Natural killer cell (primary cell): ENCODE measurements at regions not wholly inside any gene's neighbourhood (a gene's known extent, or its start where the extent isn't known, plus 50 kb on each side); places are given as distances from the start of the nearest gene placed in this dataset.

Experiments used
- ATAC-seq, 3 donors: fragments of 150-1000 bp in 2 of 3; fragments of 200-7000 bp in 1 of 3; cut with Tn5 transposase; 1 replicate in 1 of 3; 2 replicates in 2 of 3; pipeline ENCODE4 v1.10.0; 2021; ENCODE audit warnings: mild to moderate bottlenecking in 2 of 3, moderate library complexity in 2 of 3
- DNase-seq, 2 donors: peaks; one replicate each; pipeline versions ENCODE4 v3.0.0 to v3.0.0-alpha.2; 2013 to 2021; ENCODE audit warnings: mixed read lengths in 1 of 2
- H3K27ac ChIP-seq: one replicate; pipeline ENCODE4 v1.5.1; 2013; ENCODE audit warnings: mild to moderate bottlenecking, low read length
- H3K27me3 ChIP-seq: one replicate; pipeline ENCODE4 v1.6.1; 2013; ENCODE audit warnings: low read length; ENCODE audit not compliant: control insufficient read depth, insufficient read depth
- H3K36me3 ChIP-seq: one replicate; pipeline ENCODE4 v1.6.1; 2013; ENCODE audit warnings: low read length; ENCODE audit not compliant: control insufficient read depth, insufficient read depth
- H3K4me1 ChIP-seq: one replicate; pipeline ENCODE4 v1.6.1; 2013; ENCODE audit warnings: low read length; ENCODE audit not compliant: control insufficient read depth, insufficient read depth
- H3K4me3 ChIP-seq: one replicate; pipeline ENCODE4 v1.5.1; 2013; ENCODE audit warnings: low read length
- H3K9me3 ChIP-seq: one replicate; pipeline ENCODE4 v1.6.1; 2013; ENCODE audit warnings: low read length; ENCODE audit not compliant: control insufficient read depth, insufficient read depth
- H3K27ac Mint-ChIP-seq, 2 donors: one replicate each; pipeline ENCODE4 v1.8.0; 2022; ENCODE audit warnings: mild to moderate bottlenecking in 2 of 2, mixed read lengths in 2 of 2, moderate library complexity in 1 of 2
- H3K27me3 Mint-ChIP-seq, 2 donors: one replicate each; pipeline ENCODE4 v1.8.0; 2022; ENCODE audit warnings: low read depth in 2 of 2, mixed read lengths in 2 of 2
- H3K36me3 Mint-ChIP-seq: one replicate; pipeline ENCODE4 v1.8.0; 2022; ENCODE audit warnings: mixed read lengths
- H3K4me1 Mint-ChIP-seq, 2 donors: one replicate each; pipeline ENCODE4 v1.8.0; 2022; ENCODE audit warnings: mixed read lengths in 2 of 2
- H3K4me3 Mint-ChIP-seq: one replicate; pipeline ENCODE4 v1.8.0; 2022; ENCODE audit warnings: mild to moderate bottlenecking, moderate library complexity, mixed read lengths
- H3K9me3 Mint-ChIP-seq, 2 donors: one replicate each; pipeline ENCODE4 v1.8.0; 2022; ENCODE audit warnings: mixed read lengths in 2 of 2
- CTCF ChIP-seq: fragments of 200-600 bp; IDR thresholded peaks from one replicate; pipeline ENCODE4 v1.8.0; 2022; ENCODE audit warnings: antibody characterized with exemption
- WGBS: methylation state at CpG from one replicate; pipeline ENCODE4 v1.1.7; 2013; ENCODE audit warnings: missing lambda C conversion rate; ENCODE audit not compliant: insufficient coverage; 5-methylcytosine and 5-hydroxymethylcytosine counted together
- intact Hi-C: fragments of 100-400 bp; cut with micrococcal nuclease; formaldehyde crosslinking; loops from one replicate; pipeline ENCODE4 v1.14.2; 2022

GRCh38 chr17:71071041-71071440 lies 901.7 kb downstream of the KCNJ2 start:
- Histone ChIP-seq H3K4me3 (no peak overlapping the region), H3K27ac (no peak overlapping the region), H3K36me3 (no peaks in the 10 kb centered on the region), H3K4me1 (no peaks in the 10 kb centered on the region), H3K27me3 (no peaks in the 10 kb centered on the region), H3K9me3 (no peaks in the 10 kb centered on the region)
- Mint-ChIP-seq H3K4me1 (no peaks in the 10 kb centered on the region), H3K36me3 (peaks cover 8% of the 10 kb centered on the region), H3K4me3 (no peak overlapping the region), H3K27me3 (no peaks in the 10 kb centered on the region), H3K27ac (no peak overlapping the region), H3K9me3 (peaks cover 14 to 18% of the 10 kb centered on the region in 2 donors)
- intact Hi-C loops, result no loop called here
- TF ChIP-seq CTCF, result no peak
- ATAC-seq (no peak), DNase-seq (no peak)
- 90% methylated on average over 4 of the region's 4 CpGs for WGBS

- 87% methylated on average over 8 of the region's 10 CpGs for WGBS
- DNase-seq, result no peak
- no peak overlapping the region for H3K27ac Mint-ChIP-seq
Observed at GRCh38 chr17:71071837-71072236, 902.5 kb downstream of the KCNJ2 start.

GRCh38 chr17:71080937-71081336 lies 911.6 kb downstream of the KCNJ2 start:
- Histone ChIP-seq H3K27me3 (no peaks in the 10 kb centered on the region), H3K27ac (no peak overlapping the region), H3K4me1 (no peaks in the 10 kb centered on the region), H3K36me3 (no peaks in the 10 kb centered on the region), H3K9me3 (no peaks in the 10 kb centered on the region), H3K4me3 (no peak overlapping the region)
- H3K4me3 Mint-ChIP-seq, result no peak overlapping the region
- H3K27ac Mint-ChIP-seq, result no peak overlapping the region
- no peaks in the 10 kb centered on the region for H3K4me1 Mint-ChIP-seq
- no peak for ATAC-seq
- WGBS, result 91% methylated on average over 11 of the region's 11 CpGs
- H3K36me3 Mint-ChIP-seq, result no peaks in the 10 kb centered on the region
- peaks cover 14 to 18% of the 10 kb centered on the region in 2 donors for H3K9me3 Mint-ChIP-seq
- intact Hi-C loops, result no loop called here
- H3K27me3 Mint-ChIP-seq, result no peaks in the 10 kb centered on the region
- DNase-seq, result no peak
- no peak for TF ChIP-seq CTCF

More at GRCh38 chr17:71071837-71072236, 902.5 kb downstream of the KCNJ2 start:
- TF ChIP-seq CTCF, result no peak
- H3K9me3 ChIP-seq, result no peaks in the 10 kb centered on the region
- no peak overlapping the region for H3K4me3 ChIP-seq
- Mint-ChIP-seq H3K9me3 (peaks cover 16 to 20% of the 10 kb centered on the region in 2 donors), H3K4me3 (no peak overlapping the region), H3K4me1 (no peaks in the 10 kb centered on the region), H3K27me3 (no peaks in the 10 kb centered on the region), H3K36me3 (peaks cover 8% of the 10 kb centered on the region)
- H3K36me3 ChIP-seq, result no peaks in the 10 kb centered on the region
- no peaks in the 10 kb centered on the region for H3K27me3 ChIP-seq
- no peaks in the 10 kb centered on the region for H3K4me1 ChIP-seq
- intact Hi-C loops, result no loop called here
- no peak for ATAC-seq
- no peak overlapping the region for H3K27ac ChIP-seq

- Mint-ChIP-seq H3K36me3 (no peaks in the 10 kb centered on the region), H3K4me3 (no peak overlapping the region), H3K9me3 (peaks cover 17% of the 10 kb centered on the region in 2 donors), H3K27me3 (no peaks in the 10 kb centered on the region), H3K4me1 (no peaks in the 10 kb centered on the region), H3K27ac (no peak overlapping the region)
- Histone ChIP-seq H3K4me1 (no peaks in the 10 kb centered on the region), H3K27ac (no peak overlapping the region), H3K36me3 (no peaks in the 10 kb centered on the region), H3K27me3 (no peaks in the 10 kb centered on the region), H3K4me3 (no peak overlapping the region), H3K9me3 (no peaks in the 10 kb centered on the region)
- TF ChIP-seq CTCF, result no peak
- DNase-seq, result no peak
- intact Hi-C loops, result no loop called here
- ATAC-seq, result no peak
Observed at GRCh38 chr17:71081666-71082065, 912.3 kb downstream of the KCNJ2 start.
